HepG2 (cell line): ENCODE measurements at regions not wholly inside any gene's neighbourhood (a gene's known extent, or its start where the extent isn't known, plus 50 kb on each side); places are given as distances from the start of the nearest gene placed in this dataset.

Experiments used
- ATAC-seq: fragments of 200-7000 bp; cut with Tn5 transposase; 3 replicates; pipeline ENCODE4 v1.9.1; 2020; ENCODE audit warnings: mild to moderate bottlenecking, moderate library complexity
- BruUV-seq: library from RNA; stranded (reverse); fragments of 400-500 nt; replicated peaks from 2 replicates; lab custom pipeline; 2021; lab: Mats Ljungman, UMichigan
- CTCF ChIA-PET: fragments of 300-600 bp; formaldehyde crosslinking; extraction: SDS; loops from one replicate; lab custom pipeline; 2021; ENCODE audit warnings: low total read pairs, inconsistent platforms, low intra/inter-chr PET ratio; lab: Yijun Ruan, JAX
- POLR2A ChIA-PET: fragments of 350-600 bp; sonication (Branson Sonifier 250); formaldehyde crosslinking; loops from one replicate; lab custom pipeline; 2020; ENCODE audit warnings: antibody characterized with exemption, inconsistent platforms; lab: Yijun Ruan, JAX
- DNase-seq: peaks from one replicate; pipeline ENCODE4 v3.0.0-alpha.2; 2015; ENCODE audit warnings: low spot score
- FAIRE-seq: peaks from 3 replicates; lab custom pipeline; 2011; peaks lifted over from hg19 to GRCh38; lab: Jason Lieb, UNC
- H2AFZ ChIP-seq: one replicate; pipeline ENCODE4 v1.6.1; 2011; ENCODE audit warnings: low read length, inconsistent platforms
- H3K27ac ChIP-seq: fragments of 300-600 bp; 3 replicates; pipeline ENCODE4 v1.8.0; 2011; ENCODE audit warnings: mixed run types, mild to moderate bottlenecking, mixed read lengths, low read length, inconsistent platforms; ENCODE audit not compliant: insufficient read depth; ENCODE audit errors: extremely low read length
- H3K27me3 ChIP-seq, 2 experiments: fragments of 200-600 bp in 1 of 2; 2 replicates in 1 of 2; 3 replicates in 1 of 2; pipeline versions ENCODE4 v1.6.0 to v1.8.0; 2011; ENCODE audit warnings: low read length in 2 of 2, mild to moderate bottlenecking in 2 of 2, moderate library complexity in 2 of 2, inconsistent platforms in 1 of 2; ENCODE audit not compliant: insufficient read depth in 2 of 2, control insufficient read depth in 1 of 2
- H3K36me3 ChIP-seq, 2 experiments: fragments of 200-600 bp in 1 of 2; replicated peaks in 1 of 2; 2 replicates in 1 of 2; 3 replicates in 1 of 2; pipeline versions ENCODE4 v1.5.1 to v1.8.0; 2011; ENCODE audit warnings: low read length in 2 of 2, inconsistent platforms in 1 of 2; ENCODE audit not compliant: insufficient read depth in 2 of 2, control insufficient read depth in 1 of 2
- H3K4me1 ChIP-seq: 2 replicates; pipeline ENCODE4 v1.5.1; 2012; ENCODE audit warnings: low read length, inconsistent platforms; ENCODE audit not compliant: insufficient read depth
- H3K4me2 ChIP-seq: 2 replicates; pipeline ENCODE4 v1.6.0; 2011; ENCODE audit warnings: low read depth, low read length, inconsistent platforms
- H3K4me3 ChIP-seq, 3 experiments: fragments of 200-600 bp in 1 of 3; sonication (generic), shearing (Covaris generic) in 1 of 3; replicated peaks in 1 of 3; 2 replicates each; pipeline ENCODE4 v1.5.1; 2011 to 2016; ENCODE audit warnings: low read length in 3 of 3, inconsistent platforms in 2 of 3, low read depth in 2 of 3, mild to moderate bottlenecking in 2 of 3, control low read depth in 1 of 3, mixed read lengths in 1 of 3; ENCODE audit not compliant: insufficient read depth in 1 of 3
- H3K79me2 ChIP-seq: one replicate; pipeline ENCODE4 v1.6.1; 2011; ENCODE audit warnings: low read length, inconsistent platforms; ENCODE audit not compliant: insufficient read depth
- H3K9ac ChIP-seq: 2 replicates; pipeline ENCODE4 v1.6.0; 2011; ENCODE audit warnings: mild to moderate bottlenecking, low read depth, low read length, inconsistent platforms; ENCODE audit not compliant: insufficient read depth
- H3K9me3 ChIP-seq: 2 replicates; pipeline ENCODE4 v1.5.1; 2012; ENCODE audit warnings: mild to moderate bottlenecking, low read length
- H4K20me1 ChIP-seq: 2 replicates; pipeline ENCODE4 v1.6.0; 2011; ENCODE audit warnings: inconsistent platforms, mild to moderate bottlenecking, low read length, moderate library complexity; ENCODE audit not compliant: insufficient read depth
- MLX ChIP-seq: IDR thresholded peaks from 2 replicates; pipeline ENCODE4 v1.6.1; 2016
- MZF1 ChIP-seq: sonication (generic); formaldehyde crosslinking; IDR thresholded peaks from 2 replicates; pipeline ENCODE4 v1.8.1; 2023; ENCODE audit warnings: mild to moderate bottlenecking, missing genetic modification reagents, borderline replicate concordance
- PHB2 ChIP-seq: fragments of 450-650 bp; IDR thresholded peaks from 2 replicates; pipeline ENCODE4 v1.6.1; 2018; ENCODE audit not compliant: partially characterized antibody
- ZNF17 ChIP-seq: sonication (generic); formaldehyde crosslinking; IDR thresholded peaks from 2 replicates; pipeline ENCODE4 v1.5.0; 2020; ENCODE audit warnings: mild to moderate bottlenecking, missing genetic modification reagents
- ZNF510 ChIP-seq: sonication (generic); formaldehyde crosslinking; IDR thresholded peaks from 2 replicates; pipeline ENCODE4 v1.4.0; 2020; ENCODE audit warnings: low read depth, mild to moderate bottlenecking, missing genetic modification reagents
- ZNF547 ChIP-seq: sonication (generic); formaldehyde crosslinking; IDR thresholded peaks from 2 replicates; pipeline ENCODE4 v1.5.1; 2020; ENCODE audit warnings: mild to moderate bottlenecking, missing genetic modification reagents
- ZNF549 ChIP-seq: sonication (generic); formaldehyde crosslinking; IDR thresholded peaks from 2 replicates; pipeline ENCODE4 v1.5.0; 2020; ENCODE audit warnings: missing genetic modification reagents
- ZNF850 ChIP-seq: sonication (generic); formaldehyde crosslinking; conservative IDR thresholded peaks from 2 replicates; pipeline ENCODE4 v1.9.0; 2021; ENCODE audit warnings: mild to moderate bottlenecking, missing genetic modification reagents
- ZSCAN22 ChIP-seq: sonication (generic); formaldehyde crosslinking; IDR thresholded peaks from 2 replicates; pipeline ENCODE4 v1.4.0; 2020; ENCODE audit warnings: mild to moderate bottlenecking, missing genetic modification reagents
- ZSCAN5A ChIP-seq: sonication (generic); formaldehyde crosslinking; IDR thresholded peaks from 2 replicates; pipeline ENCODE4 v1.8.0; 2022; ENCODE audit warnings: mild to moderate bottlenecking, missing genetic modification reagents, borderline replicate concordance
- WGBS: methylation state at CpG from one replicate; pipeline ENCODE4 v1.1.6; 2017; ENCODE audit warnings: low lambda C conversion rate; 5-methylcytosine and 5-hydroxymethylcytosine counted together
- in situ Hi-C: cut with HindIII; loops from 2 replicates; pipeline ENCODE4 v1.10.0; 2017; ENCODE audit warnings: low pct_unique_long_range_greater_than_20kb; ENCODE audit not compliant: extremely low pct_ligation_motif_present
- intact Hi-C: fragments of 100-400 bp; cut with micrococcal nuclease; formaldehyde crosslinking; loops from one replicate; pipeline ENCODE4 v1.10.0; 2022; ENCODE audit not compliant: unreplicated experiment
- TF ChIP-seq, protein P1 (sequence below): sonication (generic); formaldehyde crosslinking; IDR thresholded peaks from 2 replicates; pipeline ENCODE4 v1.9.0; 2022; ENCODE audit warnings: missing genetic modification reagents, mild to moderate bottlenecking, borderline replicate concordance

DNA sequence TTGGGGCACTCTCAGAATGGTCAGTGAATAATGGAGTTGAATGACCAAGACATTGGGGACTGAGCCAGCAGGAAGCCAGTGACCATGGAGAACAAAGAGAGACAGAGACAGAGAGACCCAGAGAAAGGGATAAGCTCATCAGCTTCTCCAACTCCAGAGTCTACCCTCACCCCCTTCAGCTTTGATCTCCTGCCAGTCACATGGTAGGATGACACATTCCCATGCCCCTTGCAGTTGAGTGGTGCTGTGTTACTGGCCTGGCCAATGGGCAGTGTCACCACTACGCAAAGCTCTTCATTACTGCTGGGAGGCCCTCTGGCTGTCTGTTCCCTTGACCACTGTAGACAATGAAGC, 643.5 kb downstream of the AJAP1 start (continued):
- no peak for TF ChIP-seq ZNF547 (CRISPR knock-in tag)

DNA sequence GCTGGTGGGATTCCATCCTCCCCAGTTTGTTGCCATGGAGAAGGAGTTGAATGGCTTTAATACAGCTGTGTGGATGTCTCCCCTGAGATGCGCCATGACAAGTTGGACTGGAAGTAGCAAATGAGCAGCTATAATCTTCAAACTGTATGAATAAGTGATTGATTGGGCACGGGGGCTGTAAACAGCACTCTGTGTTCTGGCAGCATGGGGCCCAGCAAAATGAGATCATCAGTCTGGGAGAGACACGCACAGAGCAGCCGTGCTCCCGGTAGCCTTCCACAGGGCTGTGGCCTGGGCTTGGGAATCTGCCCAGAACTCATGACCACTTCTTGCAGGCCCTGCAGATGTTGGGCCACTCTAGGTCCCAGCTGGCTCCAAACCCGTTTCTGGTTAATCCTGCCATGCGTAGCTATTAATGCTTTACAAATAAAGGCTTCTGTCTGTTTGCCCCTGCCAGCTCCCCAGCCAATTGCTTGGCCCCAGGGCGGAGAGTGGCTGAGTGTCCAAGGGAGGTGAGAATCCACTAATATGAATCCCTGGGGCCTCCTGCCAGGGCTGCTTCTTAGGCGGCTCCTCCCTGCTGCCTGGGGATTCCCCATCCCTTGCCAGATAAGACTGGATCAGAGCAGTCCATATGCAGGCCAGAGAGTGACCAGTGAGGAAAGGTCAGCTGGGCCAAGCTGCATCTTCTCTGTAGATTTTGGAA, 642.9 kb downstream of the AJAP1 start:
- Histone ChIP-seq H3K79me2 (no peaks in the 10 kb centered on the region), H3K4me1 (no peaks in the 10 kb centered on the region), H3K4me3 (no peak overlapping the region)
- no peak for TF ChIP-seq ZSCAN22 (CRISPR knock-in tag)
- no peak for TF ChIP-seq ZNF510 (CRISPR knock-in tag)
- TF ChIP-seq ZNF850 (CRISPR knock-in tag), result no peak
- TF ChIP-seq ZNF17 (CRISPR knock-in tag), result no peak
- TF ChIP-seq MLX (CRISPR knock-in tag), result no peak
- no peak for TF ChIP-seq ZSCAN5A
- TF ChIP-seq, protein P1, sequence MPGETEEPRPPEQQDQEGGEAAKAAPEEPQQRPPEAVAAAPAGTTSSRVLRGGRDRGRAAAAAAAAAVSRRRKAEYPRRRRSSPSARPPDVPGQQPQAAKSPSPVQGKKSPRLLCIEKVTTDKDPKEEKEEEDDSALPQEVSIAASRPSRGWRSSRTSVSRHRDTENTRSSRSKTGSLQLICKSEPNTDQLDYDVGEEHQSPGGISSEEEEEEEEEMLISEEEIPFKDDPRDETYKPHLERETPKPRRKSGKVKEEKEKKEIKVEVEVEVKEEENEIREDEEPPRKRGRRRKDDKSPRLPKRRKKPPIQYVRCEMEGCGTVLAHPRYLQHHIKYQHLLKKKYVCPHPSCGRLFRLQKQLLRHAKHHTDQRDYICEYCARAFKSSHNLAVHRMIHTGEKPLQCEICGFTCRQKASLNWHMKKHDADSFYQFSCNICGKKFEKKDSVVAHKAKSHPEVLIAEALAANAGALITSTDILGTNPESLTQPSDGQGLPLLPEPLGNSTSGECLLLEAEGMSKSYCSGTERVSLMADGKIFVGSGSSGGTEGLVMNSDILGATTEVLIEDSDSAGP (CRISPR knock-in tag), result no peak
- TF ChIP-seq PHB2, result no peak
- TF ChIP-seq ZNF549 (CRISPR knock-in tag), result no peak
- TF ChIP-seq MZF1, result no peak
- TF ChIP-seq, all 625 proteins: peak for 0
- FAIRE-seq, result no peak
- no peaks in the 10 kb centered on the region for H4K20me1 ChIP-seq
- peaks cover 6% of the 10 kb centered on the region for H3K9me3 ChIP-seq
- H3K9ac ChIP-seq, result no peak overlapping the region
- peaks cover 0 to 10% of the 10 kb centered on the region in 2 experiments; a peak in 3 of 5 replicates for H3K27me3 ChIP-seq
- BruUV-seq, result no TSS peak
- H2AFZ ChIP-seq, result no peak overlapping the region
- in situ Hi-C loops, result no loop called here
- CTCF ChIA-PET, result no interaction called here
- no peak overlapping the region for H3K27ac ChIP-seq
- 17% methylated on average over 2 of the region's 9 CpGs for WGBS
- intact Hi-C loops, result no loop called here
- DNase-seq, result no peak
- no peaks in the 10 kb centered on the region for H3K36me3 ChIP-seq
- POLR2A ChIA-PET, result no interaction called here
- no peak for ATAC-seq
- no peak overlapping the region for H3K4me2 ChIP-seq
